AG10803 (cell line): ENCODE measurements at regions not wholly inside any gene's neighbourhood (a gene's known extent, or its start where the extent isn't known, plus 50 kb on each side); places are given as distances from the start of the nearest gene placed in this dataset.

Experiments used
- DNase-seq: peaks from one replicate; pipeline ENCODE4 v3.0.0; 2010; ENCODE audit warnings: low read depth
- H3K4me3 ChIP-seq: 2 replicates; pipeline ENCODE4 v1.5.1; 2011; ENCODE audit warnings: mild to moderate bottlenecking, low read length, control low read depth
- CTCF ChIP-seq: conservative IDR thresholded peaks from 2 replicates; pipeline ENCODE4 v1.5.1; 2011; ENCODE audit warnings: mild to moderate bottlenecking, low read length, control low read depth, inconsistent platforms

- no peak overlapping the region for H3K4me3 ChIP-seq
- DNase-seq, result no peak
- TF ChIP-seq CTCF, result no peak
Observed at GRCh38 chr3:59444294-59444671, 394.5 kb upstream of the CFAP20DC start.

DNA sequence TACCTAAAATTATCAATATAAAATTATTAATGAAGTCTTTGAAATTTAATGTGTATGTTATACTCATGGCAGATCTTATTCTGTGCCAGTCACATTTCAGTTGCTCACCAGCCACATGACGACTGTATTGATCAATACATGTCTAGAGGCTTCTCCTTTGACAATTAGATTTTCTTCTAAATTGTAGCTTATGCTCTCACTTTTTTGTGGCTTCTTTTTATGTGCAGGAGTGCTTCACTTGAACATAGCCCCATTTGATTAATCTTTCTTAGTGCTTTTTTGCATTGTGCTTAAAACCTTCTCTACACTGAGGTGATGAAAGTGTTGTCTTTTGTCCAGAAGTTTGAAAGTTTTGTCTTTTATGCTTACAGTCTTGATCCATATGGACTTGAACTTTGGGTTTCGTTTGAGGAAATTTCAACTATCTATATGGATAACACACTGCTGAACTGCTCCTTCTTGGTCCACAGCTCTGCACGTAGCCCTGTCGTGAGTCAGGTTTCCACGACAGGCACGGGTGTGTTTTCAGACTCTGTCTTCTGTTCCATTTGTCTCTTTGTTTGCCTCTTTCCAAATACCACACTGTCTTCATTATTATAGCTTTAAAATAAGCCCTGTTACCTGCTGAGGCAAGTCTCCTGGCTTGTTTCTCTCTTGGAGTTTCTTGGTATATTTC is 393.9 kb upstream of the CFAP20DC start:
- no peak for DNase-seq
- no peak overlapping the region for H3K4me3 ChIP-seq
- TF ChIP-seq CTCF, result no peak

GRCh38 chr3:59442046-59442445 is 392.2 kb upstream of the CFAP20DC start:
- H3K4me3 ChIP-seq, result no peak overlapping the region
- no peak for TF ChIP-seq CTCF
- DNase-seq, result no peak

- no peak for DNase-seq
- TF ChIP-seq CTCF, result no peak
- no peak overlapping the region for H3K4me3 ChIP-seq
Observed at GRCh38 chr3:59440285-59441028, 390.6 kb upstream of the CFAP20DC start.

GRCh38 chr3:59438492-59438891 is 388.7 kb upstream of the CFAP20DC start:
- no peak overlapping the region for H3K4me3 ChIP-seq
- no peak for TF ChIP-seq CTCF
- no peak for DNase-seq

DNA sequence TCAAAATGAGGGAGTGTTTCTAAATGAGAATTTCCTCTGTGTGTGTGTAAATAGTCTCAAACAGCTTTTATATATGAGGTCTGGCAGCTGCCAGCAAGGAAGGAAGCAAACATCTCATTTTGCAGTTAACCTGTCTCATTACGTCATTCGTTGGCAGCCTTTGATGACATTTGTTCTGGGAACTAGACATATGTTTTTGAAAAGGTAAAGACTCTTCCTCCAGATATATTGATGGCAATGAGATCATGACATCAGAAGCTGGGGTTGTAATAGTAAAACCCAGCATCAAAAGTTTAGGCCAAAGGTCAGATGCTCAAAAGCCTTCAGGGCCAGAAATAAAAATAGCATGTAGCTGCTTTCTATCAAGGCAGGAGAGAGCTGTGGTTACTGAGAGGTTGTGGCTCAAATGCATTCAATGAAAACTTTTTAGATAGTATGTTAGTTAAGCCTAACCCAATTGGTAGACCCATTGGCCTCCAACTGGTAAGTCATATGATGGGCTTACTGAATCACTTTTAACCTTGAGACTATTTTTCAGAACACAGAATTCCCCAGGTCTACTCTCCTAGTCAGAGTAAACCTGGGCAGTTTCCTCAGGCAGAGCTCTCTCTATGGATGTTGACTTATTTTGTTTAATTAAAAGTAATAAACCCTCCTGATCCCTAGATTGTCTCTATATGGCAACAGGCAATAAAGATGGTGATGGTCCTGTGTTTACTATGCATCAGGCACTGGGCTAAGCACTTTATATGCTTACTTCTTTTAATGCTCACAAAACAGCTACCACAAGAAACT is 386.5 kb upstream of the CFAP20DC start:
- no peak overlapping the region for H3K4me3 ChIP-seq
- no peak for TF ChIP-seq CTCF
- no peak for DNase-seq
